HG02759 (cell line): ENCODE measurements at regions not wholly inside any gene's neighbourhood (a gene's known extent, or its start where the extent isn't known, plus 50 kb on each side); places are given as distances from the start of the nearest gene placed in this dataset.
A peak's percentile ranks its signal among the peaks of the same experiment; 100 is the strongest.
"Not testable (repeated sequence)": the region's sequence is repeated elsewhere in the genome, so short reads cannot be mapped to it uniquely, and the experiment has no call there.

Experiments
- ATAC-seq: cut with Tn5 transposase; IDR thresholded peaks from one replicate; pipeline ENCODE4 v1.9.1; 2021; ENCODE audit warnings: mild to moderate bottlenecking, moderate library complexity; ENCODE audit not compliant: unreplicated experiment

- ATAC-seq = no peak
These were observed 221.6 kb upstream of the ATP10A start for GRCh38 chr15:26084771-26085170.

DNA sequence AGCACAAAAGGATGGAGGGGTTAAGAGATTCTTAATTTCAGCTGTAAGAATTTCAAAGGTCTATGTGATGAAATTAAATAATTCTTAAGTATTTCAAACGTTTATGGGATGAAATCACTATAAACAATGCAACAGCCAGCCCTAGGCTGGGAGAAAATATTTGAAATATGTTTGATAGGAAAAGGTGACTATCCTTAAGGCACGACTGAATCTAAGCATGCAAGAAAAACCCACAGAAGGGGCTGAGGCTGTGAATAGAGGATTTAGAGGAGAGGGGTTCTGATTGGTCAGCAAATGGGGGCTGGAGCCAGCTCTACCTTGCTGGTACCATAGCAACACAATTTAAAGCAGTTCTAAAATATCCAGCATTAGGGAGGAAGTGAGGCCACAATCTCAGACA, 220.8 kb upstream of the ATP10A start:
- no peak for ATAC-seq

DNA sequence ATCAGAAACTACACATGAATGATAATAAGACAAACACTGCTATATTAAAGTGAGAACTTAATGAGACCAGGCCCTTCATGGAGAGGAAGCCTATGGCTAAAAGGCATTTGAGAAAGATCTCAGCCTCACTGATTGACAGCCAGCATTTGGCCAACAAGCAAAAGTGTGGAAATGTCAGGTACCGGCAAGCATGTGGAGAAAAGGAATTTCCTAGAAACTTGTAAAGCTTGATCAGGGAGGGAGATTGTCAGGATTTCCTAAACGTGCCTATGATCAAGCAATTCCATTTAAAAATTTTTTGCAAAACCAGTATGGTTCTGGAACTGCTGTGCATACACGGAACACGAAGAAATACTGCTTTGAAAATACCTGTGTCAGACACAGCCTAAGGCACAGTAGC, 220.3 kb upstream of the ATP10A start:
- no peak for ATAC-seq

GRCh38 chr15:26082221-26083109, 219.3 kb upstream of the ATP10A start:
- peak; percentile 97 for ATAC-seq

DNA sequence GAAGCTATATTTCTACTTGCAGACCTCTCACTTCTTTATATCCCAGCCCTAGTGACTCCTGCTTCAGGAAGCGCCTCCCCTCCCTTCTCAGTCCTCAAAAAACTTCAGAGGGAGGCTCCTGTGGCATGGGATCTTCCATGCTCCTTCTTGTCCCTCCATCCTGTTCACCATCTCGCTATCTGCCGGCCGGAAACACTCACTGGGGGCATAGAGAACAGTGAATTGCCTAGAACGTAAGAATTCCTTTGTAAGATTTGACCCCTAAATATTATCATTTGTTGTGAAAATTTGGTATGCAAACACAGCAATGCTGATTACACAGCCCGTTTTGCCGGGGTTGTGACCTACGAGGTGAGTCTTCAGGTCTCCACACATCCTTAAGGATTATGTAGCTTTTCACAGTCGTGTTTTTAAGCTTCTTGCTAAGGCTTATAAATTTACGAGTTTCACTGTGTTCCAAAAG, 218.7 kb upstream of the ATP10A start:
- ATAC-seq = no peak

- no peak for ATAC-seq
These were observed 212.6 kb upstream of the ATP10A start for GRCh38 chr15:26075770-26076169.

DNA sequence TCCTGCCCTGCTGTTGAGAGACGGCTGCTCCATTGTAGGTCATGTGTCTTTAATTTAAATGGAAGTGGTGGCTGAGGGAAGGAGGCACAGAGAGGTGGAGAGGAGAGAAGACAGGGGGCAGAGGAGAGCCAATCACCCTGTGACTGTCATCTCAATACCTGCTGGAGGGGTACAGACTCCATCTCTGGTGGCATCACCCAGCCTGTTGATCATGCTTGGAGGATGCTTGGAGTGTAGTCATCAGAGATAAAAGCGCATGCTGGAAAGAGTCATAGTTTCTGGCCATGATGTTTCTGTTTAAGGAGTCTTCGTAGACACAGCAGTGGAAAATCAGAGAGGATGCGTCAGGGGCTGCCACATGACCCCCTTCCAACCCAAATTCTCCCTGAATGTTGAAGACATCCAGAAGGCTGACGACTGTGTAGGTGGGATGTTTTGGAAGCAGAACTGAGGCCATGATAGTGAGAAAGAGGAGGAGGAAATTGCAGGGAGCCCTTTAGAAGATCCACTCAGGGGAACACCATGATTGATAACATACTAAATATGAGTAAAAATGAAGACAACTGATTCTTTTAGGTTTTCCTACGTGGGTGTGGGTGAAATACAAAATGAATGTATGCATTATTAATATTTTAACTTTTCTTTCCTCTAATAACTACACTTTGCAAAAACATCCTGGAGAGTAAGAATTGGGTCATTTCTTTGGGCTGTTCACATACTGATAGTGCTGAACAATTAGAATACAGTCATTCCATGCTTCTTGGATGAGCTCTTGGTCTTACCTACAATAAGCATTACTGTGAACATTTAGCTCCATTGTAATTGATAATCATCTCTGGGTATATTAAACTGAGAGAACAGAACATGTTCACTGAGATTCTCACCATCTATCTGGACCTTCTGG, 210.6 kb upstream of the ATP10A start:
- ATAC-seq = no peak

DNA sequence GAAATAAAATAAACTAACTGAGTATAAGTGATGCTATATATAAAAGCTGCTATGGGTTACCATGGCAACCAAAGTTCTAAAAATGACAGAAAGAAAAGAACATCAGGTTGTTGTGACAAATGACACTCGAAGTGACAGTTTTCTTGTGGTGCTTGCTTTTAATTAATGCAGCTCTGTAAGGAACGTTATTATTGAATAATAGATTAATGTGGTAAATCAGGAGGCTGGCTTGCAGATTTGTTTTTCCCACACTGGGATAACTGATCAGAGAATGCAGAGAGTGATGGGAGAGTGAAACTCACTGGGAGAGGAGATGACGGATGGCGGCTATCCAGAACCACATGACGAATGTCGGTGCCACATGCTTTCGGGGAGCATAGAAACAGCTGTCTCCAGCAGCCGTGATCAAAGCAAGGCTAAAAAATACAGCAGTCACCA, 207.0 kb upstream of the ATP10A start:
- ATAC-seq = no peak

DNA sequence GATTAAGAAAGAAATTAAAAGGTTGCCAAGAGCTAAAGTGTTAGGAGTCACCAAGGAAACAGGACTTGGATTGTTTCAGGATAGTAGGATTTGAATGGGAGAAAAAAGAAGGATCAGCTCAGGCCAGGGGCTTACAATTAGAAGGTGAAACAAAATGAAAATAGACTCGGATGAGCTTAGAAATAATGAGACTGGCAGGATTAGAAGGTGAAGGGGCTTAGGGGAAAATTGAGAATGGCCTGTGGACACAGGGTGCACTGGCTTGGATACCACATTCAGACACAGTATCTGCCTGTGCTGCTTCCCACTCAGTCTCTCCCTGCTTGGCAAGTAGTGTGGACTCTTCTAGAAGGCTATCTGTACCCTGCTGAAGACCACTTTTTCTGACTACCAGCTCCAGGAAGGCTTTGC, 206.1 kb upstream of the ATP10A start:
- no peak for ATAC-seq

GRCh38 chr15:26066896-26067295, 203.8 kb upstream of the ATP10A start:
- ATAC-seq = no peak

DNA sequence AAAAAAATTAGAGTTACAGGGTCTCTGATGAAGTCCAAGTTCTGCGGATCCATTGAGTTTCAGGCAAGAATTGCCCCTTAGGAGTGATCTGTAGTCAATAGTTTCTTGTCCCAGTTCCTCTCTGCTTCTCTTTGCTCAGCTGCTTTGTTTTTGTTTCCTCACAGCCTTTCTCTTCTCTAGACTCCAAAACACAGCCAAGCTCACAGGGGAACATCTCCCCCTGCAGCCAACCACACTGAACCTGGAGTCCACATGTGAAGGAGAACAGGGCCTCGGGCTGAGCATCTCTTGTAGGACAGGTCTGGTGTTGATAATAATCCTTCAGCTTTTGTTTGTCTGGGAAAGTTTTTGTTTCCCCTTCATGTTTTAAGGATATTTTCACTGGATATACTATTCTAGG, 202.6 kb upstream of the ATP10A start:
- no peak for ATAC-seq

- no peak for ATAC-seq
These were observed 198.1 kb upstream of the ATP10A start for GRCh38 chr15:26061248-26061647.

DNA sequence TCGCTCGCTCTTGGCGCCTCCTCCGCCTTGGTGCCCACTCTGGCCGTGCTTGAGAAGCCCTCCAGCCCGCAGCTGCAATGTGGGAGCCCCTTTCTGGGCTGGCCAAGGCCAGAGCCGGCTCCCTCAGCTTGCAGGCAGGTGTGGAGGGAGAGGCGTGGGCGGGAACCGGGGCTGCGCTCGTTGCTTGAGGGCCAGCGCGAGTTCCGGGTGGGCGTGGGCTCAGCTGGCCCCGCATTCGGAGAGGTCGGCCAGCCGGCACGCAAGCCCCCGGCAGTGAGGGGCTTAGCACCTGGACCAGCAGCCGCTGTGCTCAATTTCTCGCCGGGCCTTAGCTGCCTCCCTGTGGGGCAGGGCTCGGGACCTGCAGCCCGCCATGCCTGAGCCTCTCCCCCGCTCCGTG, 193.6 kb upstream of the ATP10A start:
- ATAC-seq = not testable (repeated sequence)

- no peak for ATAC-seq
These were observed 188.9 kb upstream of the ATP10A start for GRCh38 chr15:26051761-26052675.

- no peak for ATAC-seq
These were observed 187.9 kb upstream of the ATP10A start for GRCh38 chr15:26050984-26051383.

GRCh38 chr15:26049900-26050657, 187.0 kb upstream of the ATP10A start:
- ATAC-seq = no peak

DNA sequence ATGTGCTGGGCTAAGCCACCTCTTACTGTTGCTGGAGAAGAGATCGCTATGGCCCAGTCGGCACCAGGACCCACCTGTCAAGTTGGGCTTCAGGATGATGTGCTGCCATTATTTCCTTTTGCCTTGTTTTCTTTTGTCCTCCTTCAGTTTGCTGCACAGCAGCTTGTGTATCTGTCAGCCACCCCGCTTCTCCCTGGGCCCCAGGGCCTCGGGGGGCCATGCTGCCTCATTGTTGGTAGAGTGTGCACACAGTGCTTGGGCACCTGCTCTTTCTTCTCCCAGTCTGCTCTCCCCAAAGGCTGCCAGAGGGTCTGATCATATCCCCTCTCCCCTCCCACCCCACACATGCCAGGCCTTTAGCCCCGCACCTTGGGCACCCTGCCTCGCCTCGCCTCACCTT, 185.5 kb upstream of the ATP10A start:
- ATAC-seq = no peak

DNA sequence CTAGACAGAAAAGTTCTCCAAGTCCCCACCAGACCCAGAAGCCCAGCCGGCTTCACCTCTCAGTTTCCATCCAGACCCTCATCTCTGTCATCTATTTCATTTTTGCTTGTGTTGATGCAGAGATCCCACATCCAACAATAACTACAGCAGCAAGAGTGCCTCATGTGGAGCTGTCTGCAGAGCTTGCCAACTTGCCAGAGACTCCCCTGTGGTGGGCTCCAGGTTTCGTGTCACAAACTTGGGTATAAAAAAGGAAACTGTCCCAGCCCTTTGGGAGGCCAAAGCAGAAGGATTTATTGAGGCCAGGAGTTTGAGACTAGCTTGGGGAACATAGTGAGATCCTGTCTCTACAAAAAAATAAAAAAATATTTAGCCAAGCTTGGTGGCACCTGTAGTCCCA, 182.4 kb upstream of the ATP10A start:
- ATAC-seq = no peak

- no peak for ATAC-seq
These were observed 179.9 kb upstream of the ATP10A start for GRCh38 chr15:26043018-26043417.

- no peak for ATAC-seq
These were observed 175.6 kb upstream of the ATP10A start for GRCh38 chr15:26038693-26039092.
